ENCODE measurements at regions not wholly inside any gene's neighbourhood (a gene's known extent, or its start where the extent isn't known, plus 50 kb on each side); places are given as distances from the start of the nearest gene placed in this dataset.

- Histone ChIP-seq H3K4me1 (no peaks in the 10 kb centered on the region), H3K4me3 (no peak overlapping the region), H3K27ac (replicated peaks) (no peak overlapping the region), H3K9me3 (replicated peaks) (peaks cover 14% of the 10 kb centered on the region), H3K27me3 (ENCODE audit: low read depth) (peaks cover 25% of the 10 kb centered on the region), H3K36me3 (no peaks in the 10 kb centered on the region)
- no peak for DNase-seq
- intact Hi-C loops (cut with micrococcal nuclease): no loop called here
- TF ChIP-seq CTCF (IDR thresholded peaks at IDR 0.05; ENCODE audit: borderline replicate concordance): no peak
These were observed 260.2 kb upstream of the RUNX1 start for GRCh38 chr21:35309316-35309715.

GRCh38 chr21:35303085-35303484 is 254.0 kb upstream of the RUNX1 start:
- no peak overlapping the region for H3K4me3 ChIP-seq
- peaks cover 30% of the 10 kb centered on the region for H3K27me3 ChIP-seq (ENCODE audit: low read depth)
- intact Hi-C loops (cut with micrococcal nuclease): no loop called here
- no peak for DNase-seq
- no peak overlapping the region for H3K27ac ChIP-seq (replicated peaks)
- no peaks in the 10 kb centered on the region for H3K36me3 ChIP-seq
- peaks cover 3% of the 10 kb centered on the region for H3K9me3 ChIP-seq (replicated peaks)
- TF ChIP-seq CTCF (IDR thresholded peaks at IDR 0.05; ENCODE audit: borderline replicate concordance): no peak
- H3K4me1 ChIP-seq: no peaks in the 10 kb centered on the region

GRCh38 chr21:35298757-35299156 is 249.7 kb upstream of the RUNX1 start:
- intact Hi-C loops (cut with micrococcal nuclease): no loop called here
- Histone ChIP-seq H3K9me3 (replicated peaks) (no peaks in the 10 kb centered on the region), H3K27ac (replicated peaks) (no peak overlapping the region), H3K36me3 (no peaks in the 10 kb centered on the region), H3K27me3 (ENCODE audit: low read depth) (peaks cover 58% of the 10 kb centered on the region), H3K4me1 (peaks cover 4% of the 10 kb centered on the region), H3K4me3 (no peak overlapping the region)
- no peak for DNase-seq
- TF ChIP-seq CTCF (IDR thresholded peaks at IDR 0.05; ENCODE audit: borderline replicate concordance): no peak

- TF ChIP-seq CTCF (IDR thresholded peaks at IDR 0.05; ENCODE audit: borderline replicate concordance): no peak
- H3K9me3 ChIP-seq (replicated peaks): no peaks in the 10 kb centered on the region
- no peak overlapping the region for H3K27ac ChIP-seq (replicated peaks)
- H3K27me3 ChIP-seq (ENCODE audit: low read depth): peaks cover 61% of the 10 kb centered on the region
- no peak for DNase-seq
- peaks cover 4% of the 10 kb centered on the region for H3K4me1 ChIP-seq
- no peaks in the 10 kb centered on the region for H3K36me3 ChIP-seq
- intact Hi-C loops (cut with micrococcal nuclease): no loop called here
- H3K4me3 ChIP-seq: no peak overlapping the region
These were observed 248.6 kb upstream of the RUNX1 start for GRCh38 chr21:35297665-35298064.

GRCh38 chr21:35294231-35294898 is 245.3 kb upstream of the RUNX1 start:
- no peak for TF ChIP-seq CTCF (IDR thresholded peaks at IDR 0.05; ENCODE audit: borderline replicate concordance)
- no peak overlapping the region for H3K27ac ChIP-seq (replicated peaks)

More at GRCh38 chr21:35294231-35294898, 245.3 kb upstream of the RUNX1 start:
- H3K36me3 ChIP-seq: no peaks in the 10 kb centered on the region
- H3K4me1 ChIP-seq: peaks cover 4% of the 10 kb centered on the region
- H3K27me3 ChIP-seq (ENCODE audit: low read depth): peaks cover 68% of the 10 kb centered on the region
- no peak overlapping the region for H3K4me3 ChIP-seq
- no peak for DNase-seq
- no peaks in the 10 kb centered on the region for H3K9me3 ChIP-seq (replicated peaks)
- intact Hi-C loops (cut with micrococcal nuclease): no loop called here

Data from left ventricle myocardium inferior (tissue), 1 donor.